ENCODE measurements at regions not wholly inside any gene's neighbourhood (a gene's known extent, or its start where the extent isn't known, plus 50 kb on each side); places are given as distances from the start of the nearest gene placed in this dataset.

- DNase-seq (ENCODE audit: low read depth), result no peak
Observed at GRCh38 chr6:26216359-26216885, 129.2 kb downstream of the HFE start.

DNA sequence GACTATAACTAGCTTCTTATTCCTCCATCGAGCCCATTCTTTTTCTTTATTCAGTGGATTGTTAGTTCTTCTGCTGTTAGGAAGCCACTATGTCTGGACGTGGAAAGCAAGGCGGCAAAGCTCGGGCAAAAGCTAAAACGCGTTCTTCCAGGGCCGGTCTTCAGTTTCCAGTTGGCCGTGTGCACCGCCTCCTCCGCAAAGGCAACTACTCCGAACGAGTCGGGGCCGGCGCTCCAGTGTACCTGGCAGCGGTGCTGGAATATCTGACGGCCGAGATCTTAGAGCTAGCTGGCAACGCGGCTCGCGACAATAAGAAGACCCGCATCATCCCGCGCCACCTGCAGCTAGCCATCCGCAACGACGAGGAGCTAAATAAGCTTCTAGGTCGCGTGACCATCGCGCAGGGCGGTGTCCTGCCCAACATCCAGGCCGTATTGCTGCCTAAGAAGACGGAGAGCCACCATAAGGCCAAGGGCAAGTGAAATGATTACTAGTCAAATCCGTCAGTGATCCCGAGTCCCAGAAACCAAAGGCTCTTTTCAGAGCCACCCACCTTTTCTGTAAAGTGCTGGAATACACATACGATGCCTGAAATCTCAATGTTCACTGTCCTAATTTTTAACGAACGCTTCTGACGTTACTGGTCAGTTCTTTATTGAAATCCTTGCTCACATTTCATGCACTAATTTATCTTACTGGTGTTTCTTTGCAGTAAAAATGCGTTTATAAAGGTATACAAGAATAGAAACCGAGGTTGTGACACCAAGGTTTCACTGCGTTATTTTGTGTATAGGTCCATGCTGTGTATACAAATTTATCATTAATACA, 129.9 kb downstream of the HFE start:
- no peak for DNase-seq (ENCODE audit: low read depth)

GRCh38 chr6:26217714-26218075, 130.5 kb downstream of the HFE start:
- no peak for DNase-seq (ENCODE audit: low read depth)

DNA sequence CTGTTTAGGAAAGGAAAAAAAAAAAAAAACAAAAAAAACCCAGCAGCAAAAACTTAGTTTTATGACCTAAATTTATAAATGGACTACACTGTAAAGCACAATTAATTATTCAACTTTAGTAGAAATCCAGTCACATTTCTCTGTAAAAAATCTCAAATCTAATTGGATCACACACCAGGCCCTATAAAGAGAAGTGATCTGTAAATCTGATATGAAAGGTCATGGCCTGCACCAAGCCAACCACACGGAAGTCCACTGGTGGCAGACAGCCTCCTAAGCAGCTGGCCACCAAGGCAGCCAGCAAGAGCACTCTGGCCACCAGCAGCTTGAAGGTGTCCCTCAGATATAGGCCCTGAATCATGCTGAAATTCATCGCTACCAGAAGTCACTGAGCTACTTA, 131.6 kb downstream of the HFE start:
- DNase-seq (ENCODE audit: low read depth), result no peak

DNA sequence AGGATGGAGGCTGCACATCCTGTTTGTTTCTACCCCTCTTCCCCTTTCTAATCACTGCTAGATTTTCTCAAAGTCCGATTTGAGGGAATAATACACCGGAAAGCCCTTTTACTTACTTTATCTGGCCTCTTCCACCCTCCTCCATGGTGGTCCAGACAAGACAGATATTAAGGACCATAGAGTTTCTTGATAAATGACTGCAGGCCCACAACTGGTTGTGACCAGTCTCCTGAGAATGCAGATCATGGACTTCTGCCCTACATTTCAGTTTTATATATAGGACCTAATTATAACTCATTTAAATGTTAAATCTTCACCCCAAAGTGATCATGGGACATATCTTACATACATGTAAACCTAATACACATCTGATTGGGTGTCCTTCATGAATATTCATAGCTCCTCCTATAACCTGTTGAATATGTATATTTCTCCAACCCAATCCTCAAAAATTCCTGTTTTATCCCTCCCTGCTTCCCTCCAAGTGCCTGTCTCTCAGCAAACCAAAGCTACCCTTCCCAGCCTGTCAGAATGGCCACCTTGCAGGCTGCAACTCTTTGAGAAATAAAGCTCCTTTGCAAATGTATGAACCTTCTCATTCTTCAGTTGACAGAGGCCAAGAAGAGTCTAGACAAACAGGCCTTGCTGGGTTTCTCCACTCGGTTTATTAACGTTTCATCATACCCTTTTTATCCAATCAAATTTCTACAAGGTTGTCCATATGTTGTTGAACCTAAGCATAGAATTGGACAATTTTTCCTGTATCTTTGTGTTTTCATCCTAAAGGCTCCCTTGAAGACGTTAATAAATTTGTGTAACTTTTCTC, 133.1 kb downstream of the HFE start:
- no peak for DNase-seq (ENCODE audit: low read depth)

- DNase-seq (ENCODE audit: low read depth), result no peak
Observed at GRCh38 chr6:26221186-26221585, 134.0 kb downstream of the HFE start.

DNA sequence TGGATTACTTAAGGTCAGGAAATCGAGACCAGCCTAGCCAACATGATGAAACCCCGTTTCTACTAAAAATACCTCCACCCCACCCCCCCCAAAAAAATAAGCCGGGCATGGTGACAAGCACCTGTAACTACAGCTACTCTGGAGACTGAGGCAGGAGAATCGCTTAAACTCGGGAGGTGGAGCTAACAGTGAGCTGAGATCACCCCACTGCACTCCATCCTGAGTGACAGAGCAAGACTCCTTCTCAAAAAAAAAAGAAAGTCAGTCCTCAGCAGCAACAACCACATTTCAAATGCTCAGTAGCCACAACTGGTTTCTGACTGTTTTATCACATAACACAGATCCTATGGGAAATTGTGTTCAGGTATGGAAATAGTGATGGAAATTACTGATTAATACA, 135.3 kb downstream of the HFE start:
- no peak for DNase-seq (ENCODE audit: low read depth)

DNA sequence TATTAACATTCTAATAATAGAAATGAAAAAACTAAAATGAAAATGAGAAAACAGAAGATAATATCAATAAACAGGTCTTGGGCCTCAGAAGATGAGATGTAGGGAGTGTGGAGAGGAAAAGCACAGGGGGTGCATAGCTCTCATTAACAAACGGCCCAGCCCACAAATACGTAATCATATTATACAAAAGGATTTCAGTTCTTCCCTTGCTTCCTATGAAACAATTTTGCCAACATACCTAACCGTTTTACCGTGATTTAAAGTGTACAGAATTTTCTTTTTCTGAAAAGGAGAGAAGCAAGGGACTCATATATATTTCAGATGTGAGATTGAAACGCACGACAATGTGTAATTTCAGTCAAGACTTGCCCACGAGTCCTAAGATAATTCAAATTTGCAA, 136.0 kb downstream of the HFE start:
- no peak for DNase-seq (ENCODE audit: low read depth)

GRCh38 chr6:26223650-26224546, 136.7 kb downstream of the HFE start:
- no peak for DNase-seq (ENCODE audit: low read depth)

DNA sequence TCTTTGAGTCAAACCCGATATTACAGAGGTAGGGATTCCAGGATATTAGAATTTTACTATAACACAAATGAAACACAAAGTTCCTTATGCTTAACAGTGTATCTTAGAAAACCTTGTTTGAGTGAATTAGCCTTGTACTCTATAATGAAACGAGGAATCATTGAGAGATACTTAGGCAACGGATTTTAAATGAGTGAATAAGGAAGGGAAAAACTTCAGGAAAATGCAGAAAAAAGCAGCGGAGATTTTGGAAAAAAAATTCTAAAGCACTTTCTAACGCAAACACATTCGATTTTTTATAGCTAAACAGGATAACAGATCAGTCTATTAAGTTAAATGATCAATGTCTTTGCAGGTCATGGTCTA, 137.3 kb downstream of the HFE start:
- DNase-seq (ENCODE audit: low read depth), result no peak

DNA sequence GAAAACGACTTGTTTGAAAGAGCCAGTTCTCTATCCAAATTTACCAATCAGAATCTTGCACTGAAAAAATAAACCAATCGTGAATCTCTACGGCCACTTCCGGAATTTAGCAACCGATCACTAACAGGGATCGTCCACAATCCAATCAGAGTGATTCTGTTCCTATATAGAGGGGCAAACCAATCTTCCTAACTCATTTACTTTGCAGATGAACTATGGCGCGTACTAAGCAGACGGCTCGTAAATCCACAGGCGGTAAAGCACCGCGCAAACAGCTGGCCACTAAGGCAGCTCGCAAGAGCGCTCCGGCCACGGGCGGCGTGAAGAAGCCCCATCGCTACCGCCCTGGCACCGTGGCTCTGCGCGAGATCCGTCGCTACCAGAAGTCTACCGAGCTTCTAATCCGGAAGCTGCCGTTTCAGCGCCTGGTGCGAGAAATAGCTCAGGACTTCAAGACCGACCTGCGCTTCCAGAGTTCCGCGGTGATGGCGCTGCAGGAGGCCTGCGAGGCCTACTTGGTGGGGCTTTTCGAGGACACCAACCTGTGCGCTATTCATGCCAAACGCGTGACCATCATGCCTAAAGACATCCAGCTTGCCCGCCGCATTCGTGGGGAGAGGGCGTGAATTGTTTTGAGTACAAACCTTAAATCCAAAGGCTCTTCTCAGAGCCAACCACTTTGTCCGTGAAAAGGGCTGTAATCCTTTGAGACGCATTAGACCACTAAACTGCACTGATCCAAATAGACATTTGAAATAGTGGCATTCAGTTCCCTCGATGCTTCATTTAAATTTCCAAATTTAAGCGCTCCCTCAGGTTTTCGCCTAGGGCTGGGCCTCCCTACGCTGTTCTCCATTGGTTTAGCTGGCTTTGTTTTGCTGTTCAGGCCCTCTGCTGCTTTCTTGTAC, 138.0 kb downstream of the HFE start:
- DNase-seq (ENCODE audit: low read depth), result no peak

DNA sequence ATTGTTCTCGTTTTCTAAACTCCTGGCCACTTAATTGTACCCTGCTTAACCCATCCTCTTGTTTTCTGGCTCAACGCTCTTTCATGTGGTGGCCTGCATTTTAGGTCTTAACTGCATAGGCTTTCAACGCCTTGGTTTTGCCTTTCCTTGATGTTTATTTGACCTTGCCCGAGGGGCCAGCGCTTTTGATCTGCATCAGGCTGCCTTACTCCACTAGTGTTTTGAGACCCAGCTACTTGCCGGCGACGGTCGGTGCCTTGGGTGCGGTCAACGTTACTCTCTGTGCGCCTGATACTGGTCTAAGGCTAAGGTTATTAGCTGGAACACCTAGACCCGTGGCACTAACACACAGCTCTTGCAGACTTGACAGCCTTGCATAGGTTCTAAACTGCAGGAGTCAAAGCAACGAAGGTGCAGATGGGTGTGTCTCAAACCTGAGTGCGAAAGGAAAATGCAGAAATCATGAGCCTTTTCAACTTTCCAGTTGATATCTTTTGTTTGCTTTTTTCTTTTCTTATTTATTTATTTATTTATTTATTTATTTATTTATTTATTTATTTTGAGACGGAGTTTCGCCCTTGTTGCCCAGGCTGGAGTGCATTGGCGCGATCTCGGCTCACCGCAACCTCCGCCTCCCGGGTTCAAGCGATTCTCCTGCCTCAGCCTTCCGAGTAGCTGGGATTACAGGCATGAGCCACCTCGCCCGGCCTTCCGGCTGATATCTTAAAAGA, 138.8 kb downstream of the HFE start:
- DNase-seq (ENCODE audit: low read depth), result no peak

DNA sequence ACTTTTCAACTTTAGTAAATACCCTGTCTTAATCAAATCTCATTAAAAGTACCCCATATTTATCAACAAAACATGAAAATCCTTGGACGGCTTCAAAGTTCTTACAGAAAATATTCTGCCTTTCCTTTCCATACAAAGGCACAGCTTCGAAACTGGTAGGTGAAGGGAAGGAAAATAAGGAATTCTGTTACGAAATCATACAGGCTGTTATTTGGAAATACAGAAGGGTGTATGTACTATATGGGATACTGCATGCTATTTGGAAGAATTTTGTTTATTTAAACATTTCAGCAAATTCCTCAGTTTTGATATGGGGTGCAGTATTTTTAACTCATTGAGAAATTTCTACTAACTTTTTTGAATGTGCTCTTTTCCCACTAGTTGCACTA, 138.4 kb upstream of the BTN3A2 start:
- no peak for DNase-seq (ENCODE audit: low read depth)

GRCh38 chr6:26230351-26230750, 134.6 kb upstream of the BTN3A2 start:
- no peak for DNase-seq (ENCODE audit: low read depth)

GRCh38 chr6:26231006-26231587, 133.9 kb upstream of the BTN3A2 start:
- no peak for DNase-seq (ENCODE audit: low read depth)

GRCh38 chr6:26232306-26232939, 132.6 kb upstream of the BTN3A2 start:
- DNase-seq (ENCODE audit: low read depth), result no peak

DNA sequence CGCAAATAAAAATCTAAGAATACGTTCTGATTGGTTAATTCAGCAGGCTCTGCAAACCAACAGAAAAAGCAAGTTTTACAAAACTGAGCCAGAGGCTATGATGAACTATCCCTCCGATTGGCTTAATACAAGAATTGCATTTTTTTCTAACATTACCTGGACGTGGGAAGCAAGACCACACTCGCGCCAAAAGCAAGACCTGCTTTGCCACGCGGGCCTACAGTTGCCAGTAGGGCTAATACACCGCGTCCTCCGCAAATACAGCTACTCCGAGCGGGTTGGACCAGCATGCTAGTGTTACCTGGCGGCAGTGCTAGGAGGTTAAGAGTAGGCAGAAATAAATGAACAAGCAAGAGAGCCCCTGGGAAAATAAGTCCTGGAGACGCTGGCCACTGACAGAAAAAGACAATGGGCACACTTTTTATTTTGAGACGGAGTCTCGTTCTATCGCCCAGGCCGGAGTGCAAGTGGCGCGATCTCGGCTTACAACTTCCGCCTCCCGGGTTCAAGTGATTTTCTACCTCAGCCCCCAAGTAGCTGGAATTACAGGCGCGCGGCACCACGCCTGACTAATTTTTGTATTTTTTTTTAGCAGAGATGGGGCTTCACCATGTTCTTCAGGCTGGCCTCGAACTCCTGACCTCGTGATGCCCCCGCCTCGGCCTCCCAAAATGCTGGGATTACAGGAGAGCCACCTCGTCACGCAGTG, 131.9 kb upstream of the BTN3A2 start:
- DNase-seq (ENCODE audit: low read depth), result no peak

- DNase-seq (ENCODE audit: low read depth), result no peak
Observed at GRCh38 chr6:26233649-26234420, 131.2 kb upstream of the BTN3A2 start.

Measured in stimulated activated CD8-positive, alpha-beta memory T cell treated with anti-CD3 and anti-CD28 coated beads, Interleukin-7, amount 100 ng/mL, for 24 hours (primary cell).